ENCODE measurements at regions not wholly inside any gene's neighbourhood (a gene's known extent, or its start where the extent isn't known, plus 50 kb on each side); places are given as distances from the start of the nearest gene placed in this dataset.
"Not testable (repeated sequence)": the region's sequence is repeated elsewhere in the genome, so short reads cannot be mapped to it uniquely, and the experiment has no call there.

- no peak for DNase-seq (ENCODE audit: low read depth, low spot score)
- no peak overlapping the region for H3K27ac ChIP-seq
Measured at GRCh38 chr9:25861421-25861820, 183.2 kb upstream of the TUSC1 start.

GRCh38 chr9:25857147-25857546 is 178.9 kb upstream of the TUSC1 start:
- DNase-seq (ENCODE audit: low read depth, low spot score) = no peak
- no peak overlapping the region for H3K27ac ChIP-seq

GRCh38 chr9:25850803-25851202 is 172.6 kb upstream of the TUSC1 start:
- no peak for DNase-seq (ENCODE audit: low read depth, low spot score)
- no peak overlapping the region for H3K27ac ChIP-seq

GRCh38 chr9:25845867-25846266 is 167.6 kb upstream of the TUSC1 start:
- no peak overlapping the region for H3K27ac ChIP-seq
- DNase-seq (ENCODE audit: low read depth, low spot score) = no peak

- no peak overlapping the region for H3K27ac ChIP-seq
- DNase-seq (ENCODE audit: low read depth, low spot score) = no peak
Measured at GRCh38 chr9:25830381-25830780, 152.1 kb upstream of the TUSC1 start.

GRCh38 chr9:25827626-25828025 is 149.4 kb upstream of the TUSC1 start:
- H3K27ac ChIP-seq = no peak overlapping the region
- no peak for DNase-seq (ENCODE audit: low read depth, low spot score)

- H3K27ac ChIP-seq = no peak overlapping the region
- no peak for DNase-seq (ENCODE audit: low read depth, low spot score)
Measured at GRCh38 chr9:25816439-25816838, 138.2 kb upstream of the TUSC1 start.

- no peak for DNase-seq (ENCODE audit: low read depth, low spot score)
Measured at GRCh38 chr9:25814023-25814422, 135.8 kb upstream of the TUSC1 start.

GRCh38 chr9:25813478-25813877 is 135.2 kb upstream of the TUSC1 start:
- no peak overlapping the region for H3K27ac ChIP-seq
- no peak for DNase-seq (ENCODE audit: low read depth, low spot score)

More at GRCh38 chr9:25814023-25814422, 135.8 kb upstream of the TUSC1 start:
- no peak overlapping the region for H3K27ac ChIP-seq

GRCh38 chr9:25808554-25808953 is 130.3 kb upstream of the TUSC1 start:
- no peak overlapping the region for H3K27ac ChIP-seq
- no peak for DNase-seq (ENCODE audit: low read depth, low spot score)

- no peak for DNase-seq (ENCODE audit: low read depth, low spot score)
- no peak overlapping the region for H3K27ac ChIP-seq
Measured at GRCh38 chr9:25804856-25805255, 126.6 kb upstream of the TUSC1 start.

GRCh38 chr9:25801989-25802388 is 123.7 kb upstream of the TUSC1 start:
- not testable (repeated sequence) for DNase-seq (ENCODE audit: low read depth, low spot score); H3K27ac ChIP-seq

GRCh38 chr9:25773805-25774204 is 95.6 kb upstream of the TUSC1 start:
- DNase-seq (ENCODE audit: low read depth, low spot score) = no peak
- no peak overlapping the region for H3K27ac ChIP-seq

- no peak overlapping the region for H3K27ac ChIP-seq
- DNase-seq (ENCODE audit: low read depth, low spot score) = no peak
Measured at GRCh38 chr9:25755951-25756350, 77.7 kb upstream of the TUSC1 start.

GRCh38 chr9:25752398-25752797 is 74.2 kb upstream of the TUSC1 start:
- no peak overlapping the region for H3K27ac ChIP-seq
- DNase-seq (ENCODE audit: low read depth, low spot score) = no peak

- DNase-seq (ENCODE audit: low read depth, low spot score) = no peak
Measured at GRCh38 chr9:25742256-25742655, 64.0 kb upstream of the TUSC1 start.

GRCh38 chr9:25733336-25733982 is 55.2 kb upstream of the TUSC1 start:
- no peak overlapping the region for H3K27ac ChIP-seq
- DNase-seq (ENCODE audit: low read depth, low spot score) = no peak

More at GRCh38 chr9:25742256-25742655, 64.0 kb upstream of the TUSC1 start:
- H3K27ac ChIP-seq = no peak overlapping the region

- H3K27ac ChIP-seq; DNase-seq (ENCODE audit: low read depth, low spot score): not testable (repeated sequence)
Measured at GRCh38 chr9:25731895-25732794, 53.9 kb upstream of the TUSC1 start.
